ENCODE measurements at regions not wholly inside any gene's neighbourhood (a gene's known extent, or its start where the extent isn't known, plus 50 kb on each side); places are given as distances from the start of the nearest gene placed in this dataset.

- TF ChIP-seq, protein P1, sequence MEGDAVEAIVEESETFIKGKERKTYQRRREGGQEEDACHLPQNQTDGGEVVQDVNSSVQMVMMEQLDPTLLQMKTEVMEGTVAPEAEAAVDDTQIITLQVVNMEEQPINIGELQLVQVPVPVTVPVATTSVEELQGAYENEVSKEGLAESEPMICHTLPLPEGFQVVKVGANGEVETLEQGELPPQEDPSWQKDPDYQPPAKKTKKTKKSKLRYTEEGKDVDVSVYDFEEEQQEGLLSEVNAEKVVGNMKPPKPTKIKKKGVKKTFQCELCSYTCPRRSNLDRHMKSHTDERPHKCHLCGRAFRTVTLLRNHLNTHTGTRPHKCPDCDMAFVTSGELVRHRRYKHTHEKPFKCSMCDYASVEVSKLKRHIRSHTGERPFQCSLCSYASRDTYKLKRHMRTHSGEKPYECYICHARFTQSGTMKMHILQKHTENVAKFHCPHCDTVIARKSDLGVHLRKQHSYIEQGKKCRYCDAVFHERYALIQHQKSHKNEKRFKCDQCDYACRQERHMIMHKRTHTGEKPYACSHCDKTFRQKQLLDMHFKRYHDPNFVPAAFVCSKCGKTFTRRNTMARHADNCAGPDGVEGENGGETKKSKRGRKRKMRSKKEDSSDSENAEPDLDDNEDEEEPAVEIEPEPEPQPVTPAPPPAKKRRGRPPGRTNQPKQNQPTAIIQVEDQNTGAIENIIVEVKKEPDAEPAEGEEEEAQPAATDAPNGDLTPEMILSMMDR (conservative IDR thresholded peaks at IDR 0.05; ENCODE audit: low read length): no peak
- no peak for TF ChIP-seq EZH2phosphoT487 (IDR thresholded peaks at IDR 0.05; ENCODE audit: borderline replicate concordance)
- H3K79me2 ChIP-seq (ENCODE audit: insufficient read depth, low read length): no peaks in the 10 kb centered on the region
- H3K9me2 ChIP-seq (replicated peaks; ENCODE audit: low read depth, low read length): no peaks in the 10 kb centered on the region
- no peaks in the 10 kb centered on the region for H3F3A ChIP-seq (ENCODE audit: low read depth)
- H3K4me3 ChIP-seq (ENCODE audit: low read length, poor library complexity, severe bottlenecking): no peak overlapping the region
- H4K20me1 ChIP-seq (ENCODE audit: insufficient read depth, low read length, poor library complexity, severe bottlenecking): no peaks in the 10 kb centered on the region
- H3K9ac ChIP-seq (ENCODE audit: low read depth, low read length, poor library complexity, severe bottlenecking): no peak overlapping the region
- no peak overlapping the region for H2AFZ ChIP-seq (ENCODE audit: low read length)
- H3K9me3 ChIP-seq (ENCODE audit: insufficient read depth, low read depth, low read length): peaks cover 6% of the 10 kb centered on the region; the same call in 1 of the 2 replicates
- no peaks in the 10 kb centered on the region for H3K36me3 ChIP-seq (ENCODE audit: insufficient read depth, low read length)
- H3K4me2 ChIP-seq (ENCODE audit: low read depth, low read length, poor library complexity, severe bottlenecking): no peak overlapping the region
- no peaks in the 10 kb centered on the region for H3K27me3 ChIP-seq (ENCODE audit: insufficient read depth, low read length, poor library complexity, severe bottlenecking)
- H3K4me1 ChIP-seq (ENCODE audit: insufficient read depth, low read length, poor library complexity, severe bottlenecking): no peaks in the 10 kb centered on the region
Measured at GRCh38 chr7:120053390-120053961, 219.5 kb upstream of the KCND2 start.

- Histone ChIP-seq H3K4me2 (ENCODE audit: low read depth, low read length, poor library complexity, severe bottlenecking) (no peak overlapping the region), H2AFZ (ENCODE audit: low read length) (no peak overlapping the region), H3K9me3 (ENCODE audit: insufficient read depth, low read depth, low read length) (peaks cover 6% of the 10 kb centered on the region; the same call in 1 of the 2 replicates), H3K79me2 (ENCODE audit: insufficient read depth, low read length) (no peaks in the 10 kb centered on the region), H3K27me3 (ENCODE audit: insufficient read depth, low read length, poor library complexity, severe bottlenecking) (no peaks in the 10 kb centered on the region), H3F3A (ENCODE audit: low read depth) (no peaks in the 10 kb centered on the region), H3K9me2 (replicated peaks; ENCODE audit: low read depth, low read length) (no peaks in the 10 kb centered on the region), H3K9ac (ENCODE audit: low read depth, low read length, poor library complexity, severe bottlenecking) (no peak overlapping the region), H3K4me1 (ENCODE audit: insufficient read depth, low read length, poor library complexity, severe bottlenecking) (no peaks in the 10 kb centered on the region), H3K36me3 (ENCODE audit: insufficient read depth, low read length) (no peaks in the 10 kb centered on the region), H3K4me3 (ENCODE audit: low read length, poor library complexity, severe bottlenecking) (no peak overlapping the region), H4K20me1 (ENCODE audit: insufficient read depth, low read length, poor library complexity, severe bottlenecking) (no peaks in the 10 kb centered on the region)
- TF ChIP-seq, protein P1 (conservative IDR thresholded peaks at IDR 0.05; ENCODE audit: low read length): no peak
- no peak for TF ChIP-seq EZH2phosphoT487 (IDR thresholded peaks at IDR 0.05; ENCODE audit: borderline replicate concordance)
Measured at GRCh38 chr7:120054376-120055100, 218.4 kb upstream of the KCND2 start.

DNA sequence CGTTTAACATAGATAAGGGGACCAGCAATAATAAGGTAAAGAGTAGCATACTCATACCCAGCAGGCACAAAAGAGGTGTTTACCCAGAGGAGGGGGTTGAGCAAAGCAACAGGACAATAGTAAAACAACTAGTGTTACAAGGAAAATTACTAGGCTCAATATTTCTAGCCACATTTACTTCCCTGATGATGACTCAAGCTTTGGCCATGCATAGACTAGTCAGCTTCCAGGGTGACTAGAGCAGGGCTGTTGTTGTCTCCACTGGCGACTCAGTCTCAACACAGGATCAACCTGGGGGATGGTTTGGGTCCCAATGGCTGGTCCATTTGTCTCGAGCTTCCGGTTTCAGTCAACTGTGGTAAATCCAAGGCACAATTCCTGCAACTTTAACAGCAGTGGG, 217.7 kb upstream of the KCND2 start:
- Histone ChIP-seq H3K9me2 (replicated peaks; ENCODE audit: low read depth, low read length) (no peaks in the 10 kb centered on the region), H3K36me3 (ENCODE audit: insufficient read depth, low read length) (no peaks in the 10 kb centered on the region), H4K20me1 (ENCODE audit: insufficient read depth, low read length, poor library complexity, severe bottlenecking) (no peaks in the 10 kb centered on the region), H2AFZ (ENCODE audit: low read length) (no peak overlapping the region), H3K27me3 (ENCODE audit: insufficient read depth, low read length, poor library complexity, severe bottlenecking) (no peaks in the 10 kb centered on the region), H3K4me2 (ENCODE audit: low read depth, low read length, poor library complexity, severe bottlenecking) (no peak overlapping the region), H3K79me2 (ENCODE audit: insufficient read depth, low read length) (no peaks in the 10 kb centered on the region), H3K9ac (ENCODE audit: low read depth, low read length, poor library complexity, severe bottlenecking) (no peak overlapping the region), H3F3A (ENCODE audit: low read depth) (no peaks in the 10 kb centered on the region), H3K4me1 (ENCODE audit: insufficient read depth, low read length, poor library complexity, severe bottlenecking) (no peaks in the 10 kb centered on the region), H3K9me3 (ENCODE audit: insufficient read depth, low read depth, low read length) (peaks cover 6% of the 10 kb centered on the region; the same call in 1 of the 2 replicates), H3K4me3 (ENCODE audit: low read length, poor library complexity, severe bottlenecking) (no peak overlapping the region)
- TF ChIP-seq, protein P1 (conservative IDR thresholded peaks at IDR 0.05; ENCODE audit: low read length): no peak
- TF ChIP-seq EZH2phosphoT487 (IDR thresholded peaks at IDR 0.05; ENCODE audit: borderline replicate concordance): no peak

All from Loucy (cell line).